ENCODE measurements at regions not wholly inside any gene's neighbourhood (a gene's known extent, or its start where the extent isn't known, plus 50 kb on each side); places are given as distances from the start of the nearest gene placed in this dataset.

- no peak overlapping the region for H3K4me3 Mint-ChIP-seq
- H3K36me3 Mint-ChIP-seq (ENCODE audit: low read depth): no peaks in the 10 kb centered on the region
- no peak overlapping the region for H3K27ac Mint-ChIP-seq
- intact Hi-C loops (cut with micrococcal nuclease): no loop called here
- H3K27me3 Mint-ChIP-seq: no peaks in the 10 kb centered on the region
- H3K9me3 Mint-ChIP-seq: peaks cover 8% of the 10 kb centered on the region
- H3K4me1 Mint-ChIP-seq (ENCODE audit: low read depth): no peaks in the 10 kb centered on the region
Observed at GRCh38 chr4:33160126-33160525, 2440.0 kb downstream of the PCDH7 start.

- peaks cover 8% of the 10 kb centered on the region for H3K9me3 Mint-ChIP-seq
- H3K4me3 Mint-ChIP-seq: no peak overlapping the region
- no peaks in the 10 kb centered on the region for H3K4me1 Mint-ChIP-seq (ENCODE audit: low read depth)
- H3K36me3 Mint-ChIP-seq (ENCODE audit: low read depth): no peaks in the 10 kb centered on the region
- H3K27me3 Mint-ChIP-seq: no peaks in the 10 kb centered on the region
- intact Hi-C loops (cut with micrococcal nuclease): no loop called here
- no peak overlapping the region for H3K27ac Mint-ChIP-seq
Observed at GRCh38 chr4:33161202-33161601, 2441.0 kb downstream of the PCDH7 start.

- Mint-ChIP-seq H3K27ac (no peak overlapping the region), H3K4me3 (no peak overlapping the region), H3K36me3 (ENCODE audit: low read depth) (no peaks in the 10 kb centered on the region), H3K4me1 (ENCODE audit: low read depth) (no peaks in the 10 kb centered on the region), H3K27me3 (no peaks in the 10 kb centered on the region), H3K9me3 (no peaks in the 10 kb centered on the region)
- intact Hi-C loops (cut with micrococcal nuclease): no loop called here
Observed at GRCh38 chr4:33162122-33162521, 2442.0 kb downstream of the PCDH7 start.

- no peak overlapping the region for H3K4me3 Mint-ChIP-seq
- H3K4me1 Mint-ChIP-seq (ENCODE audit: low read depth): no peaks in the 10 kb centered on the region
- H3K27me3 Mint-ChIP-seq: no peaks in the 10 kb centered on the region
- H3K36me3 Mint-ChIP-seq (ENCODE audit: low read depth): no peaks in the 10 kb centered on the region
- intact Hi-C loops (cut with micrococcal nuclease): no loop called here
- no peak overlapping the region for H3K27ac Mint-ChIP-seq
- H3K9me3 Mint-ChIP-seq: no peaks in the 10 kb centered on the region
Observed at GRCh38 chr4:33171873-33172525, 2451.8 kb downstream of the PCDH7 start.

GRCh38 chr4:33176566-33176965 is 2456.4 kb downstream of the PCDH7 start:
- Mint-ChIP-seq H3K27ac (no peak overlapping the region), H3K27me3 (no peaks in the 10 kb centered on the region), H3K4me1 (ENCODE audit: low read depth) (no peaks in the 10 kb centered on the region), H3K36me3 (ENCODE audit: low read depth) (no peaks in the 10 kb centered on the region), H3K4me3 (no peak overlapping the region), H3K9me3 (no peaks in the 10 kb centered on the region)
- intact Hi-C loops (cut with micrococcal nuclease): no loop called here

- H3K36me3 Mint-ChIP-seq (ENCODE audit: low read depth): no peaks in the 10 kb centered on the region
- no peak overlapping the region for H3K4me3 Mint-ChIP-seq
- peaks cover 13% of the 10 kb centered on the region for H3K4me1 Mint-ChIP-seq (ENCODE audit: low read depth)
- no peak overlapping the region for H3K27ac Mint-ChIP-seq
- peaks cover 9% of the 10 kb centered on the region for H3K9me3 Mint-ChIP-seq
- no peaks in the 10 kb centered on the region for H3K27me3 Mint-ChIP-seq
- intact Hi-C loops (cut with micrococcal nuclease): no loop called here
Observed at GRCh38 chr4:33184657-33185290, 2464.6 kb downstream of the PCDH7 start.

GRCh38 chr4:33187035-33187434 is 2466.9 kb downstream of the PCDH7 start:
- peaks cover 5% of the 10 kb centered on the region for H3K9me3 Mint-ChIP-seq
- no peak overlapping the region for H3K27ac Mint-ChIP-seq
- no peak overlapping the region for H3K4me3 Mint-ChIP-seq
- no peaks in the 10 kb centered on the region for H3K36me3 Mint-ChIP-seq (ENCODE audit: low read depth)
- intact Hi-C loops (cut with micrococcal nuclease): no loop called here
- H3K4me1 Mint-ChIP-seq (ENCODE audit: low read depth): peaks cover 13% of the 10 kb centered on the region
- no peaks in the 10 kb centered on the region for H3K27me3 Mint-ChIP-seq

- H3K27ac Mint-ChIP-seq: no peak overlapping the region
- H3K4me1 Mint-ChIP-seq (ENCODE audit: low read depth): peaks cover 11% of the 10 kb centered on the region
- no peak overlapping the region for H3K4me3 Mint-ChIP-seq
- no peaks in the 10 kb centered on the region for H3K9me3 Mint-ChIP-seq
- H3K36me3 Mint-ChIP-seq (ENCODE audit: low read depth): no peaks in the 10 kb centered on the region
- H3K27me3 Mint-ChIP-seq: no peaks in the 10 kb centered on the region
- intact Hi-C loops (cut with micrococcal nuclease): no loop called here
Observed at GRCh38 chr4:33188733-33189132, 2468.6 kb downstream of the PCDH7 start.

GRCh38 chr4:33189169-33189568 is 2469.0 kb downstream of the PCDH7 start:
- Mint-ChIP-seq H3K27me3 (no peaks in the 10 kb centered on the region), H3K4me1 (ENCODE audit: low read depth) (peaks cover 8% of the 10 kb centered on the region), H3K27ac (no peak overlapping the region), H3K36me3 (ENCODE audit: low read depth) (no peaks in the 10 kb centered on the region), H3K4me3 (no peak overlapping the region), H3K9me3 (no peaks in the 10 kb centered on the region)
- intact Hi-C loops (cut with micrococcal nuclease): no loop called here

GRCh38 chr4:33193109-33193508 is 2472.9 kb downstream of the PCDH7 start:
- Mint-ChIP-seq H3K4me1 (ENCODE audit: low read depth) (no peaks in the 10 kb centered on the region), H3K9me3 (no peaks in the 10 kb centered on the region), H3K4me3 (no peak overlapping the region), H3K27me3 (no peaks in the 10 kb centered on the region), H3K27ac (no peak overlapping the region), H3K36me3 (ENCODE audit: low read depth) (no peaks in the 10 kb centered on the region)
- intact Hi-C loops (cut with micrococcal nuclease): no loop called here

GRCh38 chr4:33200377-33200776 is 2480.2 kb downstream of the PCDH7 start:
- intact Hi-C loops (cut with micrococcal nuclease): no loop called here
- H3K27ac Mint-ChIP-seq: no peak overlapping the region
- H3K4me3 Mint-ChIP-seq: no peak overlapping the region
- H3K36me3 Mint-ChIP-seq (ENCODE audit: low read depth): no peaks in the 10 kb centered on the region
- peaks cover 25% of the 10 kb centered on the region for H3K9me3 Mint-ChIP-seq
- no peaks in the 10 kb centered on the region for H3K27me3 Mint-ChIP-seq
- H3K4me1 Mint-ChIP-seq (ENCODE audit: low read depth): no peaks in the 10 kb centered on the region

GRCh38 chr4:33218238-33218637 is 2498.1 kb downstream of the PCDH7 start:
- Mint-ChIP-seq H3K4me3 (no peak overlapping the region), H3K36me3 (ENCODE audit: low read depth) (no peaks in the 10 kb centered on the region), H3K9me3 (peaks cover under 1% of the 10 kb centered on the region), H3K27ac (no peak overlapping the region), H3K27me3 (no peaks in the 10 kb centered on the region), H3K4me1 (ENCODE audit: low read depth) (no peaks in the 10 kb centered on the region)
- intact Hi-C loops (cut with micrococcal nuclease): no loop called here

- H3K9me3 Mint-ChIP-seq: peaks cover 27% of the 10 kb centered on the region
- H3K4me1 Mint-ChIP-seq (ENCODE audit: low read depth): no peaks in the 10 kb centered on the region
Observed at GRCh38 chr4:33226133-33226532, 2506.0 kb downstream of the PCDH7 start.

GRCh38 chr4:33226783-33227182 is 2506.6 kb downstream of the PCDH7 start:
- Mint-ChIP-seq H3K9me3 (peaks cover 27% of the 10 kb centered on the region), H3K4me3 (no peak overlapping the region), H3K27ac (no peak overlapping the region), H3K27me3 (no peaks in the 10 kb centered on the region), H3K4me1 (ENCODE audit: low read depth) (no peaks in the 10 kb centered on the region), H3K36me3 (ENCODE audit: low read depth) (no peaks in the 10 kb centered on the region)
- intact Hi-C loops (cut with micrococcal nuclease): no loop called here

More at GRCh38 chr4:33226133-33226532, 2506.0 kb downstream of the PCDH7 start:
- no peaks in the 10 kb centered on the region for H3K27me3 Mint-ChIP-seq
- no peak overlapping the region for H3K27ac Mint-ChIP-seq
- intact Hi-C loops (cut with micrococcal nuclease): no loop called here
- H3K4me3 Mint-ChIP-seq: no peak overlapping the region
- H3K36me3 Mint-ChIP-seq (ENCODE audit: low read depth): no peaks in the 10 kb centered on the region

GRCh38 chr4:33255094-33255493 is 2534.9 kb downstream of the PCDH7 start:
- Mint-ChIP-seq H3K4me3 (no peak overlapping the region), H3K27ac (no peak overlapping the region), H3K9me3 (peaks cover 4% of the 10 kb centered on the region), H3K4me1 (ENCODE audit: low read depth) (no peaks in the 10 kb centered on the region), H3K27me3 (no peaks in the 10 kb centered on the region), H3K36me3 (ENCODE audit: low read depth) (no peaks in the 10 kb centered on the region)
- intact Hi-C loops (cut with micrococcal nuclease): no loop called here
